CD8-positive, alpha-beta memory T cell (primary cell): ENCODE measurements at regions not wholly inside any gene's neighbourhood (a gene's known extent, or its start where the extent isn't known, plus 50 kb on each side); places are given as distances from the start of the nearest gene placed in this dataset.

ENCODE experiments used
- CTCF ChIA-PET: fragments of 350-600 bp; sonication (Branson Sonifier 250); formaldehyde crosslinking; loops from one replicate; lab custom pipeline; 2021; ENCODE audit warnings: antibody characterized with exemption; lab: Charles Lee
- POLR2A ChIA-PET: fragments of 350-600 bp; sonication (Branson Sonifier 250); formaldehyde crosslinking; loops from one replicate; lab custom pipeline; 2021; ENCODE audit warnings: antibody characterized with exemption; lab: Charles Lee
- DNase-seq, 5 donors: peaks; one replicate each; pipeline versions ENCODE4 v3.0.0 to v3.0.0-alpha.2; 2020 to 2022; ENCODE audit warnings: mixed read lengths in 1 of 5
- H3K27ac ChIP-seq: one replicate; pipeline ENCODE4 v1.7.0; 2013; ENCODE audit warnings: low read depth, mild to moderate bottlenecking, low read length, moderate library complexity
- H3K27me3 ChIP-seq: 2 replicates; pipeline ENCODE4 v1.7.0; 2013; ENCODE audit warnings: low read length, mild to moderate bottlenecking; ENCODE audit not compliant: insufficient read depth, poor library complexity, severe bottlenecking
- H3K36me3 ChIP-seq: 2 replicates; pipeline ENCODE4 v1.7.0; 2013; ENCODE audit warnings: mild to moderate bottlenecking, low read length, moderate library complexity; ENCODE audit not compliant: insufficient read depth
- H3K4me1 ChIP-seq: 2 replicates; pipeline ENCODE4 v1.7.0; 2013; ENCODE audit warnings: mild to moderate bottlenecking, low read length, moderate library complexity; ENCODE audit not compliant: insufficient read depth
- H3K4me3 ChIP-seq: 2 replicates; pipeline ENCODE4 v1.7.0; 2013; ENCODE audit warnings: mild to moderate bottlenecking, low read length
- H3K9me3 ChIP-seq: 2 replicates; pipeline ENCODE4 v1.7.0; 2013; ENCODE audit warnings: mild to moderate bottlenecking, low read length
- H3K27ac Mint-ChIP-seq, 8 donors: one replicate each; pipeline ENCODE4 v1.8.0; 2020 to 2021; ENCODE audit warnings: mixed read lengths in 8 of 8, mild to moderate bottlenecking in 6 of 8, inconsistent platforms in 3 of 8, moderate library complexity in 3 of 8
- H3K27me3 Mint-ChIP-seq, 2 donors: one replicate each; pipeline ENCODE4 v1.8.0; 2020 to 2021; ENCODE audit warnings: mixed read lengths in 2 of 2, mild to moderate bottlenecking in 1 of 2, moderate library complexity in 1 of 2
- H3K36me3 Mint-ChIP-seq, 3 donors: one replicate each; pipeline ENCODE4 v1.8.0; 2020 to 2021; ENCODE audit warnings: mixed read lengths in 3 of 3, inconsistent platforms in 1 of 3, mild to moderate bottlenecking in 1 of 3
- H3K4me1 Mint-ChIP-seq, 3 donors: one replicate each; pipeline ENCODE4 v1.8.0; 2020 to 2021; ENCODE audit warnings: mixed read lengths in 3 of 3, inconsistent platforms in 1 of 3, mild to moderate bottlenecking in 1 of 3
- H3K4me3 Mint-ChIP-seq, 7 donors: one replicate each; pipeline ENCODE4 v1.8.0; 2020 to 2021; ENCODE audit warnings: mixed read lengths in 7 of 7, mild to moderate bottlenecking in 6 of 7, moderate library complexity in 4 of 7, inconsistent platforms in 2 of 7
- H3K9me3 Mint-ChIP-seq, 5 donors: one replicate each; pipeline ENCODE4 v1.8.0; 2020 to 2022; ENCODE audit warnings: mixed read lengths in 5 of 5, mild to moderate bottlenecking in 3 of 5, moderate library complexity in 2 of 5, inconsistent platforms in 1 of 5

DNA sequence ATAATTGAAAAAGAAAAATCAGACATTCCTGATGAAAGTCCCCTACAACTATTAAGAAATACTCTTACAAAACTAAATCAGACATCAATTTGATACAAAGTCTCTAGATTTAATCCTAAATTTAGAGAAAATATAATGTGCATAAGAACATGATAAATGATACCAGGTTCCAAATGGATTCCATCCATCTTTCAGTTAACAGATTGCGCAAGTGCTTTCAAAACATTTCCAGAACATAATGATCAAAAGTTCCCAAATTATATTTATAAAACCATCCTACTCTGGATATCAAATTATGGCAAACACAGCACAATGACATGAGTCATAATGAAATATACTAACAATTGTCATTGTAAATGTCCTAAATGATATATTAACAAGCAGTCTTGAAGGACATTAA is 151.0 kb upstream of the GYPC start:
- H3K4me1 Mint-ChIP-seq = no peaks in the 10 kb centered on the region

DNA sequence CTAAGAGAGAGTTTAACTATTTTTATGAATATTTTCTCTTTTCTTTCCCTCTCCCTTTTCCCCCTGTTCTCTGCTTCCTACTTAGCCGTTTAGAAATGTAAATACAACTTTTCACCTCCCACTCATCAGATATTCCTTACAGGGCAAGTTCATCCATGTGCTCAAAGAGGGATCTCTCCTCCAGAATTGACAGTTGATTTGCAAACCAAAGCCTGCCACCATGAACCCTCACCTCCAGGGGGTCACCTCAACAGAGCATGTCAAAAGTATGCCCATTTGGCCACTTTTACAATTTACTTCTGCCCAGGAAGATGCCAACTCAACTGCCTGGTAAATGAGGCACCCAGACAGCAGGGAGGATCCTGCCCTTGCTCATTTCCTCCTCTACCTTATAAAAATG is 149.2 kb upstream of the GYPC start:
- no peak overlapping the region for H3K27ac Mint-ChIP-seq
- no peak for DNase-seq
- Histone ChIP-seq H3K36me3 (no peaks in the 10 kb centered on the region), H3K9me3 (no peaks in the 10 kb centered on the region), H3K4me1 (no peaks in the 10 kb centered on the region), H3K4me3 (no peak overlapping the region), H3K27me3 (no peaks in the 10 kb centered on the region), H3K27ac (no peak overlapping the region)
- H3K36me3 Mint-ChIP-seq = no peaks in the 10 kb centered on the region
- H3K4me1 Mint-ChIP-seq = no peaks in the 10 kb centered on the region
- no peaks in the 10 kb centered on the region for H3K9me3 Mint-ChIP-seq
- peaks cover 0 to 5% of the 10 kb centered on the region in 2 donors for H3K27me3 Mint-ChIP-seq
- no peak overlapping the region for H3K4me3 Mint-ChIP-seq
- CTCF ChIA-PET = no interaction called here
- POLR2A ChIA-PET = no interaction called here

More for the DNA sequence above, 151.0 kb upstream of the GYPC start:
- POLR2A ChIA-PET = no interaction called here
- CTCF ChIA-PET = interaction anchor here (0.7 to 1.1 kb wide), 2 partner anchors 15 to 23 kb away, joined by 3 to 5 read pairs; no protein-coding TSS in a partner anchor
- Mint-ChIP-seq H3K4me3 (no peak overlapping the region), H3K27me3 (peaks cover 7% of the 10 kb centered on the region in 2 donors), H3K9me3 (no peaks in the 10 kb centered on the region), H3K27ac (no peak overlapping the region), H3K36me3 (no peaks in the 10 kb centered on the region)
- no peak overlapping the region for H3K27ac ChIP-seq
- DNase-seq = no peak
- no peak overlapping the region for H3K4me3 ChIP-seq
- no peaks in the 10 kb centered on the region for H3K27me3 ChIP-seq
- H3K4me1 ChIP-seq = no peaks in the 10 kb centered on the region
- H3K36me3 ChIP-seq = no peaks in the 10 kb centered on the region
- H3K9me3 ChIP-seq = no peaks in the 10 kb centered on the region

GRCh38 chr2:126507425-126507911 is 148.5 kb upstream of the GYPC start:
- CTCF ChIA-PET = interaction anchor here (1.1 kb wide), 1 partner anchor 21 kb away, joined by 3 read pairs; no protein-coding TSS in a partner anchor
- no peak overlapping the region for H3K27ac Mint-ChIP-seq
- no peaks in the 10 kb centered on the region for H3K36me3 ChIP-seq
- no peaks in the 10 kb centered on the region for H3K4me1 Mint-ChIP-seq
- H3K27ac ChIP-seq = no peak overlapping the region
- H3K9me3 ChIP-seq = no peaks in the 10 kb centered on the region
- POLR2A ChIA-PET = no interaction called here
- H3K27me3 Mint-ChIP-seq = peaks cover 0 to 4% of the 10 kb centered on the region in 2 donors
- H3K36me3 Mint-ChIP-seq = no peaks in the 10 kb centered on the region
- no peak overlapping the region for H3K4me3 Mint-ChIP-seq
- no peaks in the 10 kb centered on the region for H3K27me3 ChIP-seq
- H3K4me1 ChIP-seq = no peaks in the 10 kb centered on the region
- no peaks in the 10 kb centered on the region for H3K9me3 Mint-ChIP-seq
- no peak for DNase-seq
- H3K4me3 ChIP-seq = no peak overlapping the region

DNA sequence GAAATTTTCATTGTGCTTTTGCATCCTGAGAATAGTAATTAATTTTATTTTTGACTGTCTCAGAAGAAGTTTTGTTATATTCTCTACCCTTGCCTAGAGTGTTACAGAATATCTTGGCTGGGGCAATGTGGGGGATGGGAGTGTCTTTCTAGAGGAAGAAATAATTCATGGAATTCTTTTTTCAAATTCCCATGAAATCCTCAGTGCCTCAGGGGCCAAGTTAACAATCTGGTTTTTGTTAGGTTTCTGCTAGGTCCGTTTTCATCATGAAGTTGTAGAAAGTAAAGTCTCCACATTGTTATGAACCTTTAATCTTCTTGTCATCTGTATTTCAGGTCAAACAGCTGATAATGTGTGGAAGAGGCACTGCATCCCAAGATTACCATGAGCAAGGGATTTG is 145.6 kb upstream of the GYPC start:
- no peak overlapping the region for H3K27ac Mint-ChIP-seq
- Histone ChIP-seq H3K9me3 (no peaks in the 10 kb centered on the region), H3K4me3 (no peak overlapping the region), H3K27me3 (no peaks in the 10 kb centered on the region), H3K36me3 (no peaks in the 10 kb centered on the region), H3K4me1 (no peaks in the 10 kb centered on the region), H3K27ac (no peak overlapping the region)
- no peaks in the 10 kb centered on the region for H3K36me3 Mint-ChIP-seq
- ChIA-PET CTCF (no interaction called here), POLR2A (no interaction called here)
- H3K9me3 Mint-ChIP-seq = no peaks in the 10 kb centered on the region
- peaks cover 0 to 4% of the 10 kb centered on the region in 2 donors for H3K27me3 Mint-ChIP-seq
- DNase-seq = no peak
- no peak overlapping the region for H3K4me3 Mint-ChIP-seq
- no peaks in the 10 kb centered on the region for H3K4me1 Mint-ChIP-seq

DNA sequence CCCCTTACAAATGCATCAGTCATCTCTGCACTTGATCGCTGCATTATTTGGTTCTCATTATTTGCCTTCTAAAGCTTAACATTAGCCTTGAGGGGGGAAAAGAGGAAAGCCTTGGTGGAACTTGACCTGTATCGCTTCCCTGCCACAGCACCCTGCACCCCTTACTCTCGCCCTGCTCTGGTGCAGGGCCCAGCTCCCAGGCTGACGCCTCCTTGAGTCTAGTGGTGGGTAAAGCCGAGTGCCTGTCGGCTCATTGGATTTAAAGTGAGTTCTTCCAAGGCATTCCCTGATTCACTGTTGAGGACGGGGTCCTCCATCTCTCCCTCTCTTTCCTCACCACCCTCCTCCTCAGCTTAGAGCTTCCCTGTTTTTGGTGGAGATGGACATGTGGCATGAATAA is 145.0 kb upstream of the GYPC start:
- ChIA-PET CTCF (no interaction called here), POLR2A (no interaction called here)
- Histone ChIP-seq H3K4me3 (no peak overlapping the region), H3K9me3 (no peaks in the 10 kb centered on the region), H3K4me1 (no peaks in the 10 kb centered on the region), H3K27ac (no peak overlapping the region), H3K36me3 (no peaks in the 10 kb centered on the region), H3K27me3 (no peaks in the 10 kb centered on the region)
- no peak for DNase-seq
- no peak overlapping the region for H3K4me3 Mint-ChIP-seq
- peaks cover 0 to 4% of the 10 kb centered on the region in 2 donors for H3K27me3 Mint-ChIP-seq
- H3K9me3 Mint-ChIP-seq = no peaks in the 10 kb centered on the region
- H3K27ac Mint-ChIP-seq = peak overlapping the region in 1 of 8 donors; percentile 44
- no peaks in the 10 kb centered on the region for H3K4me1 Mint-ChIP-seq
- H3K36me3 Mint-ChIP-seq = no peaks in the 10 kb centered on the region

GRCh38 chr2:126512026-126512425 is 143.9 kb upstream of the GYPC start:
- H3K27me3 Mint-ChIP-seq = peaks cover 0 to 4% of the 10 kb centered on the region in 2 donors

DNA sequence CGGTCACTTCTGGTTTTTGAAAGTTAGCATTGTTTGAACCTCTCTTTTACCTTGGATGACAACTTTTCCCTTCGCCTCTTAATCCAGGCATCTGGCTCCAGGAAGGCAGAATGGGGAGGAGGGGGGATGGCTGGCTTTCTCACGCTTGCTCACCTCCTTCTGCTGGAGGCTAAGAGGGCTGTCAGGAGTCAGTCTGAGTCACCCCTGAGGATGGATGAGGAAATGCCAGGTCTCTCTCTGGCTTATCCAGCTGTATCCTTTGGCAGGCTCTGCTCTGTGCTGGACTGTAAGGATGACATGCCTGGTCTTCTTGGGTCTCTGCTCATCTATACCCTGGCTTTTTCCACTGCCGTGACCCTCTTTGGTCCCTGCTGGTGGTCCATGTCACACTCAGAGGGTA is 142.9 kb upstream of the GYPC start:
- Mint-ChIP-seq H3K27me3 (peaks cover 3 to 4% of the 10 kb centered on the region in 2 donors), H3K4me3 (no peak overlapping the region), H3K36me3 (no peaks in the 10 kb centered on the region), H3K4me1 (no peaks in the 10 kb centered on the region), H3K9me3 (no peaks in the 10 kb centered on the region), H3K27ac (no peak overlapping the region)
- ChIA-PET CTCF (no interaction called here), POLR2A (no interaction called here)
- no peak for DNase-seq
- Histone ChIP-seq H3K9me3 (no peaks in the 10 kb centered on the region), H3K36me3 (no peaks in the 10 kb centered on the region), H3K27me3 (no peaks in the 10 kb centered on the region), H3K4me3 (no peak overlapping the region), H3K4me1 (no peaks in the 10 kb centered on the region), H3K27ac (no peak overlapping the region)

More at GRCh38 chr2:126512026-126512425, 143.9 kb upstream of the GYPC start:
- POLR2A ChIA-PET = no interaction called here
- Histone ChIP-seq H3K27me3 (no peaks in the 10 kb centered on the region), H3K4me3 (no peak overlapping the region), H3K4me1 (no peaks in the 10 kb centered on the region), H3K9me3 (no peaks in the 10 kb centered on the region), H3K27ac (no peak overlapping the region), H3K36me3 (no peaks in the 10 kb centered on the region)
- DNase-seq = no peak
- Mint-ChIP-seq H3K4me3 (no peak overlapping the region), H3K4me1 (no peaks in the 10 kb centered on the region), H3K27ac (no peak overlapping the region), H3K36me3 (no peaks in the 10 kb centered on the region), H3K9me3 (no peaks in the 10 kb centered on the region)
- CTCF ChIA-PET = no interaction called here

DNA sequence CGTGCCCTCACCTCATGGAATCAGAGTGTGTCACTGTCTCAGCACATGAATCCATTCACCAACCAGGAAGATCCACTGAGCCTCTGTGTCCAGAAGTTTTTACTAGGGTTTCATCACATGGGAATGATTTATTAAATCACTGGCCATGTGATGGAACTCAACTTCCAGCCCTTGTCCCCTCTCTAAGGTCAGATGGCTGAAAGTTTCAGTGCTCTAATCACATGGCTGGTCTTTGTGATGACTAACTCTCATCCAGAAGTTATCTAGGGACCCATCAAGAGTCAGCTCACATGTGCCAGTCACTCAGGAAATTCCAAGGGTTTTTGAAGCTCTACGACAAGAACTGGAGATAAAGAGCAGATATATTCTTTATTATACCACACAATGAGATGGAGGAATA is 140.5 kb upstream of the GYPC start:
- H3K4me3 ChIP-seq = no peak overlapping the region
- no peaks in the 10 kb centered on the region for H3K36me3 ChIP-seq
- Mint-ChIP-seq H3K9me3 (peaks cover 0 to 2% (median 0%) of the 10 kb centered on the region in 5 donors), H3K27ac (no peak overlapping the region), H3K27me3 (peaks cover 9 to 13% of the 10 kb centered on the region in 2 donors), H3K4me3 (no peak overlapping the region), H3K36me3 (no peaks in the 10 kb centered on the region), H3K4me1 (no peaks in the 10 kb centered on the region)
- ChIA-PET POLR2A (no interaction called here), CTCF (interaction anchor here (0.8 kb wide), 1 partner anchor 12 kb away, joined by 4 read pairs; no protein-coding TSS in a partner anchor)
- H3K4me1 ChIP-seq = no peaks in the 10 kb centered on the region
- no peak for DNase-seq
- no peaks in the 10 kb centered on the region for H3K27me3 ChIP-seq
- no peaks in the 10 kb centered on the region for H3K9me3 ChIP-seq
- no peak overlapping the region for H3K27ac ChIP-seq
